Hematopoietic multipotent progenitor cell treated with erythropoietin and hydrocortisone succinate and interleukin-3 and kit ligand, for 8 days (in vitro differentiated cells): ENCODE measurements at regions not wholly inside any gene's neighbourhood (a gene's known extent, or its start where the extent isn't known, plus 50 kb on each side); places are given as distances from the start of the nearest gene placed in this dataset.

Experiments used
- DNase-seq: peaks from one replicate; pipeline ENCODE4 v3.0.0-alpha.2; 2015

DNA sequence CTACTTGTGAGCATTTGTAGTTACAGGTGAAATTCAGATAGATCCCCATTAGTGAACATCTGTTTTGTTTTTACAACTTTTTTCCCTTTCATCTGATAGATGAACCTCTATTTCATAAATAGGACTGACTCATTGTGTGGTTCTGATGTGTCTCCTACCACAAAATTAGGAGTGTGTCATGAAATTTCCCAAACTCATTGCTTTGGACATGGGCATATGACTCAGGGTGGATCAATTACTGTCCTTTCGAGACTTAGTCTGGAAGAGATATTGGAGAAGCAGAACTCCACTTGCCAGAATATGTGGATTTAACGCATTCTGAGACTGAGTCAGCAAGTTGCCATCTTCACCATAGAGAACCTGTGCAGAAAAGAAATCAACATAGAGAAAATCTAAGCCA is 53.5 kb upstream of the PCDH10 start:
- no peak for DNase-seq

GRCh38 chr4:133096972-133097371 is 52.1 kb upstream of the PCDH10 start:
- DNase-seq: no peak
